ENCODE measurements at regions not wholly inside any gene's neighbourhood (a gene's known extent, or its start where the extent isn't known, plus 50 kb on each side); places are given as distances from the start of the nearest gene placed in this dataset.
"Not testable (repeated sequence)": the region's sequence is repeated elsewhere in the genome, so short reads cannot be mapped to it uniquely, and the experiment has no call there.

DNA sequence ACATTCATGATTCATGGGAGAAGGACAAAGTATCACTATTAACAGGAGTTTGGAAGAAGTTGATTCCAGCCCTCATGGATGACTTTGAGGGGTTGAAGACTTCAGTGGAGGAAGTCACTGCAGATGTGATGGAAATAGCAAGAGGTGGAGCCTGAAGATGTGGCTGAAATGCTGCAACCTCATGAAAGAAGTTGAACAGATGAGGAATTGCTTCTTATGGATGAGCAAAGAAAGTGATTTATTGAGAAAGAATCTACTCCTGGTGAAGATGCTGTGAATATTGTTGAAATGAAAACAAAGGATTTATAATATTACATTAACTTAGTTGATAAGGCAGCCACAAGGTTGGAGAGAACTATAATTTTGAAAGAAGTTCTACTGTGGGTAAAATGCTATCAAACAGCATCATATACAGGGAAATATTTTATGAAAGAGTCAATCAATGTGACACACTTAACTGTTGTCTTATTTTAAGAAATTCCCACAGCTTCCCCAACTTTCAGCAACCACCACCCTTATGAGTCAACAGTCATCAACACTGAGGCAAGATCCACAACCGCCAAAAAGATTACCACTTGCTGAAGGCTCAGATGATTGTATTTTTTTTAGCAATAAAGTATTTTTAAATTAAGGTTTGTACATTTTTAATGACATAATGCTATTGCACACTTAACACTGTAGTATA, 302.6 kb downstream of the CBLL2 start:
- TF ChIP-seq, protein P1, sequence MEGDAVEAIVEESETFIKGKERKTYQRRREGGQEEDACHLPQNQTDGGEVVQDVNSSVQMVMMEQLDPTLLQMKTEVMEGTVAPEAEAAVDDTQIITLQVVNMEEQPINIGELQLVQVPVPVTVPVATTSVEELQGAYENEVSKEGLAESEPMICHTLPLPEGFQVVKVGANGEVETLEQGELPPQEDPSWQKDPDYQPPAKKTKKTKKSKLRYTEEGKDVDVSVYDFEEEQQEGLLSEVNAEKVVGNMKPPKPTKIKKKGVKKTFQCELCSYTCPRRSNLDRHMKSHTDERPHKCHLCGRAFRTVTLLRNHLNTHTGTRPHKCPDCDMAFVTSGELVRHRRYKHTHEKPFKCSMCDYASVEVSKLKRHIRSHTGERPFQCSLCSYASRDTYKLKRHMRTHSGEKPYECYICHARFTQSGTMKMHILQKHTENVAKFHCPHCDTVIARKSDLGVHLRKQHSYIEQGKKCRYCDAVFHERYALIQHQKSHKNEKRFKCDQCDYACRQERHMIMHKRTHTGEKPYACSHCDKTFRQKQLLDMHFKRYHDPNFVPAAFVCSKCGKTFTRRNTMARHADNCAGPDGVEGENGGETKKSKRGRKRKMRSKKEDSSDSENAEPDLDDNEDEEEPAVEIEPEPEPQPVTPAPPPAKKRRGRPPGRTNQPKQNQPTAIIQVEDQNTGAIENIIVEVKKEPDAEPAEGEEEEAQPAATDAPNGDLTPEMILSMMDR (conservative IDR thresholded peaks at IDR 0.05; ENCODE audit: control insufficient read depth, insufficient read depth, low read depth, low read length), result no peak
- DNase-seq (ENCODE audit: low read depth), result peak; percentile 49
- H3K4me3 ChIP-seq (ENCODE audit: control insufficient read depth, low read depth, low read length), result no peak overlapping the region

DNA sequence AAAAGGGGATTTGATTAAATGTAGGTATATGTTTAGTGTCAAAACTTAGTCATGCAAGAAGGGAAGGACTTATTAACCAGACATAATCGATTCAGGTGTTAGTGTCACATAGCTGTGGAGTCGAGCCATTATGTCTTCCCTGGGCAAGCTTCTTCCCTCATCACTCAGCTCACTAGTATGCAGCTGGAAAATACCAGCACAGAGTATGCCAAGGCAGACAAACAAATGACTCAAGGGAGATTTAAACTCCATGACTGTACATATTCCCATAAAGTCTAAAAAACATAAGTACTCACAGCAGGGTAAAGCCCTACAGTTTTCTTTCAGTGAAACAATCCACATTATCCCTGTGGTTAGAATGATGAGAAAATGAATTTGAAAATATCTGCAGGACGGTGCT, 304.5 kb downstream of the CBLL2 start:
- no peak overlapping the region for H3K4me3 ChIP-seq (ENCODE audit: control insufficient read depth, low read depth, low read length)
- DNase-seq (ENCODE audit: low read depth), result peak; percentile 69
- TF ChIP-seq, protein P1 (conservative IDR thresholded peaks at IDR 0.05; ENCODE audit: control insufficient read depth, insufficient read depth, low read depth, low read length), result no peak

- TF ChIP-seq, protein P1 (conservative IDR thresholded peaks at IDR 0.05; ENCODE audit: control insufficient read depth, insufficient read depth, low read depth, low read length), result no peak
- H3K4me3 ChIP-seq (ENCODE audit: control insufficient read depth, low read depth, low read length), result no peak overlapping the region
- no peak for DNase-seq (ENCODE audit: low read depth)
These were observed 313.1 kb downstream of the CBLL2 start for GRCh38 chrX:22585831-22586230.

DNA sequence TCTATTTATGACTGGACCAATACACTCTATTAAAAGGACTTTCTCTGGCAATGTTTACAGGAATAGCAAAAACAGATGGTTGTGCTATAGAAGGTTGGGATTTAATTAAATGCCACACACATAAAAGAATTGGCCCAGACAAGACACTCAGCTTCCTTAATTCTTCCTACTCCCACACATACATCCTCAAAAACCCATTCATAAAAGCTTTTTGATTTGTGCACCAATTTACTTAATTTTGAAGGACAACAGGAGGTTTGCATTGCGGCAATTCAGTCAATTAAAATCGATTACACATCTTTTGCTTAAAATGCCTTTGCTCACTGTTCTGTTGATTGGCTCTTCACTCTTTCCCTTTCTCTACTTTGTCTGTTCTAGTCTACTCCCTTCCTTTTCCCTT, 317.1 kb downstream of the CBLL2 start:
- H3K4me3 ChIP-seq (ENCODE audit: control insufficient read depth, low read depth, low read length), result no peak overlapping the region
- no peak for DNase-seq (ENCODE audit: low read depth)
- TF ChIP-seq, protein P1 (conservative IDR thresholded peaks at IDR 0.05; ENCODE audit: control insufficient read depth, insufficient read depth, low read depth, low read length), result no peak

DNA sequence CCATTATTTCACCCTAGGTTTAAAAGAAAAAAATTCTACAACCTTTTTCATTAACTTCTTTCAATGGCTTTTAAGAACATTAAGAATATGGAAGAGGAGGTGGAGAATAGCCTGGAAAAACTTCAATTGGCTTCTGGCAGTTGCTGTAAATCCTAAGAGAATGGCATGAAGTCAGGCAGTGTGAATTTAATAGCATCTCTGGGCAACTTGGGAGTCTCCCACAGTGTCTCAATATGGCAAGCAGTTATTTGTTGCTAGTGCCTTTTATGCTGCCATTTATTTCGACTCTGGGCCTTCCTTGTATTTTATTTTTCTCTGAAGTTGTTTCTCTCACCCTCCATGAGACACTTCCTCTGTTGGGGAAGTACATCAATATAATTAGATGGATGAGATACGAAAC, 322.1 kb downstream of the CBLL2 start:
- no peak overlapping the region for H3K4me3 ChIP-seq (ENCODE audit: control insufficient read depth, low read depth, low read length)
- DNase-seq (ENCODE audit: low read depth), result no peak
- TF ChIP-seq, protein P1 (conservative IDR thresholded peaks at IDR 0.05; ENCODE audit: control insufficient read depth, insufficient read depth, low read depth, low read length), result no peak

- TF ChIP-seq, protein P1 (conservative IDR thresholded peaks at IDR 0.05; ENCODE audit: control insufficient read depth, insufficient read depth, low read depth, low read length), result no peak
- DNase-seq (ENCODE audit: low read depth), result no peak
These were observed 330.3 kb downstream of the CBLL2 start for GRCh38 chrX:22603060-22603459.

DNA sequence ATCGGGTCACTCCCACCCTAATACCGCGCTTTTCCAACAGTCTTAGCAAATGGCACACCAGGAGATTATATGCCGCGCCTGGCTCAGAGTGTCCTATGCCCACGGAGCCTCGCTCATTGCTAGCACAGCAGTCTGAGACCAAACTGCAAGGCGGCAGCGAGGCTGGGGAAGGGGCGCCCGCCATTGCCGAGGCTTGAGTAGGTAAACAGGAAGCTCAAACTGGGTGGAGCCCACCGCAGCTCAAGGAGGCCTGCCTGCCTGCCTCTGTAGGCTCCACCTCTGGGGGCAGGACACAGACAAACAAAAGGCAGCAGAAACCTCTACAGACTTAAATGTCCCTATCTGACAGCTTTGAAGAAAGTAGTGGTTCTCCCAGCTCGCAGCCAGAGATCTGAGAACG, 336.7 kb downstream of the CBLL2 start:
- not testable (repeated sequence) for H3K4me3 ChIP-seq (ENCODE audit: control insufficient read depth, low read depth, low read length)

More at GRCh38 chrX:22603060-22603459, 330.3 kb downstream of the CBLL2 start:
- H3K4me3 ChIP-seq (ENCODE audit: control insufficient read depth, low read depth, low read length), result no peak overlapping the region

More for the DNA sequence above, 336.7 kb downstream of the CBLL2 start:
- not testable (repeated sequence) for DNase-seq (ENCODE audit: low read depth)
